ENCODE measurements at regions not wholly inside any gene's neighbourhood (a gene's known extent, or its start where the extent isn't known, plus 50 kb on each side); places are given as distances from the start of the nearest gene placed in this dataset.

GRCh38 chr16:86215233-86215978 is 294.9 kb upstream of the FOXF1 start:
- no peak for DNase-seq (ENCODE audit: low read depth)

GRCh38 chr16:86215979-86216585 is 294.2 kb upstream of the FOXF1 start:
- no peak for DNase-seq (ENCODE audit: low read depth)

- no peak for DNase-seq (ENCODE audit: low read depth)
These were observed 293.7 kb upstream of the FOXF1 start for GRCh38 chr16:86216591-86216990.

- DNase-seq (ENCODE audit: low read depth), result no peak
These were observed 293.1 kb upstream of the FOXF1 start for GRCh38 chr16:86217001-86217890.

GRCh38 chr16:86217891-86218270 is 292.4 kb upstream of the FOXF1 start:
- DNase-seq (ENCODE audit: low read depth), result no peak

GRCh38 chr16:86218479-86219170 is 291.7 kb upstream of the FOXF1 start:
- DNase-seq (ENCODE audit: low read depth), result no peak

GRCh38 chr16:86219655-86220445 is 290.5 kb upstream of the FOXF1 start:
- no peak for DNase-seq (ENCODE audit: low read depth)

GRCh38 chr16:86220561-86220960 is 289.8 kb upstream of the FOXF1 start:
- DNase-seq (ENCODE audit: low read depth), result no peak

- DNase-seq (ENCODE audit: low read depth), result no peak
These were observed 289.2 kb upstream of the FOXF1 start for GRCh38 chr16:86221085-86221484.

- DNase-seq (ENCODE audit: low read depth), result no peak
These were observed 287.8 kb upstream of the FOXF1 start for GRCh38 chr16:86222547-86222946.

- no peak for DNase-seq (ENCODE audit: low read depth)
These were observed 287.3 kb upstream of the FOXF1 start for GRCh38 chr16:86222965-86223551.

GRCh38 chr16:86224126-86224525 is 286.2 kb upstream of the FOXF1 start:
- DNase-seq (ENCODE audit: low read depth), result no peak

GRCh38 chr16:86224629-86225028 is 285.7 kb upstream of the FOXF1 start:
- no peak for DNase-seq (ENCODE audit: low read depth)

GRCh38 chr16:86225905-86226371 is 284.4 kb upstream of the FOXF1 start:
- DNase-seq (ENCODE audit: low read depth), result no peak

- no peak for DNase-seq (ENCODE audit: low read depth)
These were observed 283.3 kb upstream of the FOXF1 start for GRCh38 chr16:86227041-86227440.

GRCh38 chr16:86227801-86228200 is 282.5 kb upstream of the FOXF1 start:
- DNase-seq (ENCODE audit: low read depth), result no peak

- no peak for DNase-seq (ENCODE audit: low read depth)
These were observed 281.6 kb upstream of the FOXF1 start for GRCh38 chr16:86228713-86229112.

GRCh38 chr16:86229283-86229682 is 281.0 kb upstream of the FOXF1 start:
- DNase-seq (ENCODE audit: low read depth), result no peak

- DNase-seq (ENCODE audit: low read depth), result no peak
These were observed 280.3 kb upstream of the FOXF1 start for GRCh38 chr16:86229866-86230656.

All from stimulated activated CD8-positive, alpha-beta memory T cell treated with anti-CD3 and anti-CD28 coated beads, Interleukin-15, amount 100 ng/mL, for 24 hours (primary cell).